ENCODE measurements at regions not wholly inside any gene's neighbourhood (a gene's known extent, or its start where the extent isn't known, plus 50 kb on each side); places are given as distances from the start of the nearest gene placed in this dataset.

DNA sequence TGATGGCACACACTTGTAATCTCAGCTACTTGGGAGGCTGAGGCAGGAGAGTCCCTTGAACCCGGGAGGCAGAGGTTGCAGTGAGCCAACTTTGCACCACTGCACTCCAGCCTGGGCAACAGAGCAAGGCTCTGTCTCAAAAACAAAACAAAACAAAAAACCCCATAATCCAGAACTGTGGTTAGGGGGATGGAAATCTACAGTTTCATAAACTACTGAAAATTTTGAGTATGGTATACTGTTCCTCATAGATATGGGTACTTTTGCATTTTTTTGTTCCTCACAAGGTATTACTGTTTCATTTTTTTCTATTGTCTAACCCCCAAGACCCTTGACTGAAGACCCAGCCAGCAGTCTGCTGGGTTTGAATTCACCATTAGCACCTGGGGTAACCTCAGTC, 52.2 kb upstream of the MAP3K1 start:
- TF ChIP-seq, protein P1, sequence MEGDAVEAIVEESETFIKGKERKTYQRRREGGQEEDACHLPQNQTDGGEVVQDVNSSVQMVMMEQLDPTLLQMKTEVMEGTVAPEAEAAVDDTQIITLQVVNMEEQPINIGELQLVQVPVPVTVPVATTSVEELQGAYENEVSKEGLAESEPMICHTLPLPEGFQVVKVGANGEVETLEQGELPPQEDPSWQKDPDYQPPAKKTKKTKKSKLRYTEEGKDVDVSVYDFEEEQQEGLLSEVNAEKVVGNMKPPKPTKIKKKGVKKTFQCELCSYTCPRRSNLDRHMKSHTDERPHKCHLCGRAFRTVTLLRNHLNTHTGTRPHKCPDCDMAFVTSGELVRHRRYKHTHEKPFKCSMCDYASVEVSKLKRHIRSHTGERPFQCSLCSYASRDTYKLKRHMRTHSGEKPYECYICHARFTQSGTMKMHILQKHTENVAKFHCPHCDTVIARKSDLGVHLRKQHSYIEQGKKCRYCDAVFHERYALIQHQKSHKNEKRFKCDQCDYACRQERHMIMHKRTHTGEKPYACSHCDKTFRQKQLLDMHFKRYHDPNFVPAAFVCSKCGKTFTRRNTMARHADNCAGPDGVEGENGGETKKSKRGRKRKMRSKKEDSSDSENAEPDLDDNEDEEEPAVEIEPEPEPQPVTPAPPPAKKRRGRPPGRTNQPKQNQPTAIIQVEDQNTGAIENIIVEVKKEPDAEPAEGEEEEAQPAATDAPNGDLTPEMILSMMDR (conservative IDR thresholded peaks at IDR 0.05) = no peak
- Histone ChIP-seq H3K9me3 (ENCODE audit: control insufficient read depth, low read depth, low read length) (no peaks in the 10 kb centered on the region), H3K4me2 (ENCODE audit: insufficient read depth, insufficient read length, low read length) (no peak overlapping the region), H2BK5ac (ENCODE audit: insufficient read length, low read length) (no peak overlapping the region), H3K79me2 (ENCODE audit: insufficient read depth, low read length) (no peaks in the 10 kb centered on the region), H3K18ac (ENCODE audit: insufficient read length, low read depth, low read length) (no peak overlapping the region), H4K8ac (replicated peaks; ENCODE audit: insufficient read length, low read depth, low read length) (no peak overlapping the region), H3K27me3 (ENCODE audit: insufficient read depth, low read length) (no peaks in the 10 kb centered on the region), H3K23ac (ENCODE audit: insufficient read length, low read depth, low read length) (no peak overlapping the region), H2BK12ac (ENCODE audit: insufficient read length, low read depth, low read length) (no peak overlapping the region), H3K9ac (ENCODE audit: extremely low read depth, insufficient read length, low read length) (no peak overlapping the region), H2BK20ac (ENCODE audit: low read depth, low read length, poor library complexity, severe bottlenecking) (no peak overlapping the region), H2BK15ac (ENCODE audit: low read depth, low read length) (no peak overlapping the region), H3K4ac (ENCODE audit: low read depth, low read length) (no peak overlapping the region), H3T11ph (ENCODE audit: low read length) (no peak overlapping the region), H3K4me1 (ENCODE audit: insufficient read depth, low read length) (no peaks in the 10 kb centered on the region; the same call in 1 of the 2 replicates), H4K91ac (ENCODE audit: insufficient read length, low read depth, low read length) (no peak overlapping the region), H3K14ac (ENCODE audit: insufficient read depth, low read length) (no peak overlapping the region), H4K20me1 (ENCODE audit: control insufficient read depth, insufficient read depth, insufficient read length) (no peaks in the 10 kb centered on the region), H3K79me1 (ENCODE audit: insufficient read depth, low read depth, low read length, poor library complexity, severe bottlenecking) (no peaks in the 10 kb centered on the region), H3K56ac (ENCODE audit: insufficient read length, low read depth, low read length) (no peak overlapping the region), H4K5ac (ENCODE audit: insufficient read length, low read depth, low read length) (no peak overlapping the region), H2AFZ (ENCODE audit: low read length) (no peak overlapping the region), H3K27ac (ENCODE audit: insufficient read length, low read depth, low read length) (no peak overlapping the region), H3K23me2 (ENCODE audit: insufficient read length, low read depth, low read length, poor library complexity, severe bottlenecking) (no peaks in the 10 kb centered on the region), H2AK5ac (ENCODE audit: insufficient read length, low read length) (no peak overlapping the region), H2BK120ac (ENCODE audit: low read depth, low read length, poor library complexity, severe bottlenecking) (no peak overlapping the region)
- Mint-ChIP-seq H3K27me3 (ENCODE audit: low read depth) (no peaks in the 10 kb centered on the region), H3K4me1 (peaks cover 6 to 12% of the 10 kb centered on the region in 2 experiments), H3K27ac (no peak overlapping the region), H3K36me3 (ENCODE audit: insufficient read depth in 1 of 3, low read depth in 3 of 3) (no peaks in the 10 kb centered on the region), H3K4me3 (no peak overlapping the region), H3K9me3 (no peaks in the 10 kb centered on the region)
- no peak for DNase-seq
- WGBS (ENCODE audit: extremely low coverage, insufficient read length, low lambda C conversion rate) = no CpG with 5 or more reads among the region's 1 CpG

Measured in H9 (cell line).